Skeletal muscle tissue (tissue), 3 donors: ENCODE measurements at regions not wholly inside any gene's neighbourhood (a gene's known extent, or its start where the extent isn't known, plus 50 kb on each side); places are given as distances from the start of the nearest gene placed in this dataset.

Experiments used
- H3K27ac ChIP-seq: one replicate; pipeline ENCODE4 v1.7.0; 2013; ENCODE audit warnings: mild to moderate bottlenecking, low read depth, low read length, inconsistent platforms
- H3K27me3 ChIP-seq, 3 donors: one replicate each; pipeline ENCODE4 v1.7.0; 2013; ENCODE audit warnings: low read length in 3 of 3; ENCODE audit not compliant: control insufficient read depth in 3 of 3, insufficient read depth in 3 of 3
- H3K36me3 ChIP-seq, 3 donors: one replicate each; pipeline ENCODE4 v1.7.0; 2013; ENCODE audit warnings: low read length in 3 of 3; ENCODE audit not compliant: control insufficient read depth in 3 of 3, insufficient read depth in 3 of 3
- H3K4me1 ChIP-seq, 3 donors: one replicate each; pipeline ENCODE4 v1.7.0; 2013; ENCODE audit warnings: low read length in 3 of 3, mild to moderate bottlenecking in 3 of 3; ENCODE audit not compliant: control insufficient read depth in 3 of 3, insufficient read depth in 3 of 3
- H3K4me3 ChIP-seq, 3 donors: one replicate each; pipeline ENCODE4 v1.7.0; 2013; ENCODE audit warnings: low read length in 3 of 3
- H3K9ac ChIP-seq, 3 donors: one replicate each; pipeline ENCODE4 v1.7.0; 2013; ENCODE audit warnings: low read length in 3 of 3, mild to moderate bottlenecking in 3 of 3, moderate library complexity in 2 of 3, low read depth in 1 of 3
- H3K9me3 ChIP-seq, 3 donors: one replicate each; pipeline ENCODE4 v1.7.0; 2013; ENCODE audit warnings: low read length in 3 of 3; ENCODE audit not compliant: control insufficient read depth in 3 of 3
- donor health status: Osteomylitis.

GRCh38 chr9:105881654-105882349 is 187.5 kb downstream of the TMEM38B start:
- Histone ChIP-seq H3K4me3 (no peak overlapping the region), H3K27ac (no peak overlapping the region), H3K36me3 (no peaks in the 10 kb centered on the region), H3K9me3 (no peaks in the 10 kb centered on the region), H3K4me1 (no peaks in the 10 kb centered on the region), H3K9ac (no peak overlapping the region), H3K27me3 (no peaks in the 10 kb centered on the region)

DNA sequence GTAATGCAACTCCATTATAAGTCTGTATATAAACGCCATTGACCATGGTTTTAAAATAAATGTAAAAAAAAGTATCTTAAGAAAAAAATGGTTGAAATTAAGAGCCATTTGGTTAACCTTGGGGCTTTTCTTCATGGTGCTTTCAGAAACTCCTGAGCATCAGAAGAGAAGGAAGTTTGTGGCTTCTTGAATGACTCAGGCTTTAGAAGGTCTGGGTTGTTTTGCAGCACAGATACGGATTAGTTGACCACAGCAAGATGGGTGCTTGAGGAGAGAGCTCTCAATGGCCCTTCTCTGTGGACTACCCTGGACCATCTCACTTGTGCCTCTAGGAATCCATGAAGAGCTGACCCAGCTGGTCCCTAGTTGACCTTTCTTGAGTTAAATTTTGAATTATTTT is 189.5 kb downstream of the TMEM38B start:
- H3K4me1 ChIP-seq = no peaks in the 10 kb centered on the region
- H3K27me3 ChIP-seq = no peaks in the 10 kb centered on the region
- H3K4me3 ChIP-seq = no peak overlapping the region
- H3K27ac ChIP-seq = no peak overlapping the region
- H3K9me3 ChIP-seq = no peaks in the 10 kb centered on the region
- H3K9ac ChIP-seq = no peak overlapping the region
- H3K36me3 ChIP-seq = no peaks in the 10 kb centered on the region

GRCh38 chr9:105884416-105884815 is 190.1 kb downstream of the TMEM38B start:
- Histone ChIP-seq H3K27me3 (no peaks in the 10 kb centered on the region), H3K4me3 (no peak overlapping the region), H3K36me3 (no peaks in the 10 kb centered on the region), H3K9ac (no peak overlapping the region), H3K9me3 (no peaks in the 10 kb centered on the region), H3K4me1 (no peaks in the 10 kb centered on the region), H3K27ac (no peak overlapping the region)

- Histone ChIP-seq H3K4me1 (peaks cover 4 to 10% (median 9%) of the 10 kb centered on the region in 3 donors), H3K4me3 (no peak overlapping the region), H3K36me3 (no peaks in the 10 kb centered on the region), H3K27me3 (no peaks in the 10 kb centered on the region), H3K9ac (no peak overlapping the region), H3K9me3 (no peaks in the 10 kb centered on the region), H3K27ac (no peak overlapping the region)
Measured at GRCh38 chr9:105886136-105886535, 191.8 kb downstream of the TMEM38B start.

- Histone ChIP-seq H3K9me3 (no peaks in the 10 kb centered on the region), H3K4me1 (peaks cover 4 to 10% (median 9%) of the 10 kb centered on the region in 3 donors), H3K4me3 (no peak overlapping the region), H3K36me3 (no peaks in the 10 kb centered on the region), H3K27ac (no peak overlapping the region), H3K9ac (no peak overlapping the region), H3K27me3 (no peaks in the 10 kb centered on the region)
Measured at GRCh38 chr9:105887679-105888078, 193.3 kb downstream of the TMEM38B start.

DNA sequence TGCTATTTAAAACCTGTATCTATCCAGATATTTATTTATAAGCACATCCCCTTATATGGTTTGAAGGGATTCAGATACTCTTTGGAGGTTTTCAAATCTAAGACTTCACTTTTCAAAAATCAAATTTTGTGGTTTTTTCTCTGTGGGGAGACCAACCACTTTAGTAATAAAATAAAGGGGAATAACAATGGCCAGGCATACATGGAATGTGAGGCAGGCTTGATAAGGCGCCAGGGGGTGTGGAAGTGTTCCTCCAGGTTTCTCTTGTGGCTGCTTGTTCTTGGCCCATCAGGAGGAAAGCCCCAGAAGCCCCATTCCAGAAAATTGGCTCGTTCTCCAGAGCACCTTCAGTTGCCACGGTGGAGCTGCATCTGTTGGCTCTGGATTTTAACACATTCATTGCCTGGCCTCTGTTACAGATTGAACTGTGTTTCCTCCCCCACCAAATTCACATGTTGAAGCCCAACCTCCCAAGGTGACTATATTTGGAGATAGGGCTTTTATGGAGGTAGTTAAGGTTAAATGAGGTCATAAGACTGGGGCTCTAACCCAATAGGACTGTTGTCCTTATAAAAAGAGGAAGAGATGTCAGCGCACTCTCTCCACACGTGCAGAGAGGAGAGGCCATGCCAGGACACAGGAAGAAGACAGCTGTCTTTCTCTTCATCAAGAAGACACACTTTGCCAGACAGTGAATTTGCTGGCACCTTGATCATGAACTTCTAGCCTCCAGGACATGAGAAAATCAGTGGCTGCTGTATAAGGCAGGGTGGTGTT is 195.9 kb downstream of the TMEM38B start:
- Histone ChIP-seq H3K27ac (no peak overlapping the region), H3K27me3 (no peaks in the 10 kb centered on the region), H3K4me1 (peaks cover 4 to 10% (median 9%) of the 10 kb centered on the region in 3 donors), H3K9me3 (no peaks in the 10 kb centered on the region), H3K4me3 (no peak overlapping the region), H3K36me3 (no peaks in the 10 kb centered on the region), H3K9ac (no peak overlapping the region)

GRCh38 chr9:105900123-105900522 is 205.8 kb downstream of the TMEM38B start:
- H3K36me3 ChIP-seq = no peaks in the 10 kb centered on the region
- H3K27ac ChIP-seq = no peak overlapping the region
- H3K9me3 ChIP-seq = no peaks in the 10 kb centered on the region
- H3K9ac ChIP-seq = no peak overlapping the region
- peaks cover 0 to 10% (median 5%) of the 10 kb centered on the region in 3 donors for H3K4me1 ChIP-seq
- no peak overlapping the region for H3K4me3 ChIP-seq
- H3K27me3 ChIP-seq = no peaks in the 10 kb centered on the region

DNA sequence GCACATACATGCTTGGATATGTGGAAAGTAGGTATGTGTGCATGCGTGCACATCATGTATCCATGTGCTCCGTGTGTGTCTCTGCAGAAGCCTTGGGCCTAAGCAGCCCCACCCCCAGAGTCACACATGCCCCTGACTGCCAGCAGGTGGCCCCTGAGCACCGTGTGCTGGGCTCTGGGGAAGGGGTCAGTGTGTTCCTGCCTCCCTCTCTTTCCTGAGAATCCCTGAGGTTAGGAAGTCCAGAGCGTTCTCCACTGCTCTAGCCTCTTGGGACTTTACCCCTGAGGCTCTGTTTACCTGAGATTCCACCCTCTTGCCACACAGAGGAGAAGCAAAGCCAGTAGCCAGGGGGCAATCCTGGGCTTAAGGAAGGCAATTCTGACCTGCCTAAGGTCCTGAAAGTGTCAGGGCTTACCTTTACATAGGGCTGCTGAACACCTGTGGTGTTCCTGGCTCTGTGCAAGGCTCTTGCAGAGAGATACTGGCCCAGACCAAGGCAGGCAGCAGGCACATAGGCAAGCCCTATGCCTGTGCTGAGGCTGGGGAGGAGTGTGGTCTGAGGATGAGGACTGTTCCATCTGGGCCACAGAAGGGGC is 207.3 kb downstream of the TMEM38B start:
- H3K9me3 ChIP-seq = no peaks in the 10 kb centered on the region
- H3K36me3 ChIP-seq = no peaks in the 10 kb centered on the region
- H3K27me3 ChIP-seq = no peaks in the 10 kb centered on the region
- H3K9ac ChIP-seq = no peak overlapping the region
- peaks cover 0 to 10% (median 5%) of the 10 kb centered on the region in 3 donors for H3K4me1 ChIP-seq
- no peak overlapping the region for H3K27ac ChIP-seq
- no peak overlapping the region for H3K4me3 ChIP-seq

DNA sequence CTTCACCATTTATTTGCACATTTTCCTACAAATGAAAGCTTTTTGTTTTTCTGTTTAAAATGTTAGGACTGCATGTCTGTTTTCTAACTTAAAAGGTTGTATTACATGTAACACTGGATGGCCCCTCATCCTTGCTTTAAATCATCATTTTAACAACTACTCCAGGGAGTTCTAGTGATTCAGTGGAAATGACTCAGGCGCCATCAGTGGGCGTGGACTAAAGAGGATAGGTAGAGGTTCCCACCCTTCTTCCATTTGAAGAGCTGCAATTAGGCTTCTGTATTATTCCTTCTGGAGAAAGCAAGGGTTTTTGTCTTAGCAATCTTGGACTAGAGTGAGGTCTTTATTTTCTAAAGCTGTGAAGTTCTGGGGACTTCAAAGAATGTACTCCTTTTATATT is 213.7 kb downstream of the TMEM38B start:
- H3K27me3 ChIP-seq = no peaks in the 10 kb centered on the region
- peaks cover 16 to 26% (median 21%) of the 10 kb centered on the region in 3 donors for H3K4me1 ChIP-seq
- H3K27ac ChIP-seq = no peak overlapping the region
- H3K36me3 ChIP-seq = no peaks in the 10 kb centered on the region
- no peak overlapping the region for H3K9ac ChIP-seq
- no peaks in the 10 kb centered on the region for H3K9me3 ChIP-seq
- H3K4me3 ChIP-seq = no peak overlapping the region
